Adrenal gland (tissue), 5 donors: ENCODE measurements at regions not wholly inside any gene's neighbourhood (a gene's known extent, or its start where the extent isn't known, plus 50 kb on each side); places are given as distances from the start of the nearest gene placed in this dataset.
"Not testable (repeated sequence)": the region's sequence is repeated elsewhere in the genome, so short reads cannot be mapped to it uniquely, and the experiment has no call there.

Experiments
- CTCF ChIP-seq, 6 experiments: fragments of 450-650 bp in 4 of 6; fragments of 200-600 bp in 2 of 6; sonication (generic) in 1 of 6; IDR thresholded peaks; 1 replicate in 5 of 6; 2 replicates in 1 of 6; pipeline versions ENCODE4 v1.5.1 to v1.8.0; 2016 to 2021; ENCODE audit warnings: antibody characterized with exemption in 6 of 6, mild to moderate bottlenecking in 2 of 6, moderate library complexity in 1 of 6
- POLR2A ChIP-seq, 2 donors: fragments of 450-650 bp; IDR thresholded peaks; one replicate each; pipeline ENCODE4 v1.6.1; 2017; ENCODE audit warnings: antibody characterized with exemption in 2 of 2, mild to moderate bottlenecking in 2 of 2, moderate library complexity in 1 of 2
- donor health status: DM: no; HTN: no; CAD: no.

- not testable (repeated sequence) for TF ChIP-seq CTCF, POLR2A (IDR thresholded peaks at IDR 0.05)
These were observed 109.2 kb upstream of the PELI1 start for GRCh38 chr2:64253421-64253820.
